GM12878 (cell line): ENCODE measurements at regions not wholly inside any gene's neighbourhood (a gene's known extent, or its start where the extent isn't known, plus 50 kb on each side); places are given as distances from the start of the nearest gene placed in this dataset.

Experiments used
- BACH1 ChIP-seq: fragments of 450-650 bp; IDR thresholded peaks from 2 replicates; pipeline ENCODE4 v1.6.1; 2017; ENCODE audit warnings: mild to moderate bottlenecking, borderline replicate concordance
- EZH2 ChIP-seq: IDR thresholded peaks from 2 replicates; pipeline ENCODE4 v1.6.1; 2012; ENCODE audit warnings: low read depth, mild to moderate bottlenecking, control low read depth, inconsistent platforms, low read length, borderline replicate concordance; ENCODE audit not compliant: control insufficient read depth
- SRF ChIP-seq, 2 experiments: IDR thresholded peaks; 2 replicates each; pipeline ENCODE4 v1.6.1; 2011; ENCODE audit warnings: low read depth in 2 of 2, low read length in 2 of 2, mild to moderate bottlenecking in 1 of 2, moderate library complexity in 1 of 2
- STAT3 ChIP-seq: IDR thresholded peaks from 2 replicates; pipeline ENCODE4 v1.6.1; 2011; ENCODE audit warnings: low read depth, low read length, improper control_type of control experiment
- ZSCAN29 ChIP-seq: fragments of 450-650 bp; IDR thresholded peaks from 2 replicates; pipeline ENCODE4 v1.6.1; 2017; ENCODE audit warnings: mild to moderate bottlenecking, moderate library complexity
- TF ChIP-seq, protein P1 (sequence below): fragments of 450-650 bp; IDR thresholded peaks from 2 replicates; pipeline ENCODE4 v1.6.1; 2017; ENCODE audit warnings: mild to moderate bottlenecking, low read depth, inconsistent platforms; ENCODE audit not compliant: poor library complexity, severe bottlenecking

- TF ChIP-seq STAT3 (no peak), EZH2 (no peak), BACH1 (no peak), SRF (IDR thresholded peaks at IDR 0.05; ENCODE audit: low read depth in 2 of 2, low read length in 2 of 2) (no peak), ZSCAN29 (no peak)
- TF ChIP-seq, protein P1, sequence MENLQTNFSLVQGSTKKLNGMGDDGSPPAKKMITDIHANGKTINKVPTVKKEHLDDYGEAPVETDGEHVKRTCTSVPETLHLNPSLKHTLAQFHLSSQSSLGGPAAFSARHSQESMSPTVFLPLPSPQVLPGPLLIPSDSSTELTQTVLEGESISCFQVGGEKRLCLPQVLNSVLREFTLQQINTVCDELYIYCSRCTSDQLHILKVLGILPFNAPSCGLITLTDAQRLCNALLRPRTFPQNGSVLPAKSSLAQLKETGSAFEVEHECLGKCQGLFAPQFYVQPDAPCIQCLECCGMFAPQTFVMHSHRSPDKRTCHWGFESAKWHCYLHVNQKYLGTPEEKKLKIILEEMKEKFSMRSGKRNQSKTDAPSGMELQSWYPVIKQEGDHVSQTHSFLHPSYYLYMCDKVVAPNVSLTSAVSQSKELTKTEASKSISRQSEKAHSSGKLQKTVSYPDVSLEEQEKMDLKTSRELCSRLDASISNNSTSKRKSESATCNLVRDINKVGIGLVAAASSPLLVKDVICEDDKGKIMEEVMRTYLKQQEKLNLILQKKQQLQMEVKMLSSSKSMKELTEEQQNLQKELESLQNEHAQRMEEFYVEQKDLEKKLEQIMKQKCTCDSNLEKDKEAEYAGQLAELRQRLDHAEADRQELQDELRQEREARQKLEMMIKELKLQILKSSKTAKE = no peak
Measured at GRCh38 chr4:187235456-187236170, 512.0 kb upstream of the FAT1 start.
